ENCODE measurements at regions not wholly inside any gene's neighbourhood (a gene's known extent, or its start where the extent isn't known, plus 50 kb on each side); places are given as distances from the start of the nearest gene placed in this dataset.

DNA sequence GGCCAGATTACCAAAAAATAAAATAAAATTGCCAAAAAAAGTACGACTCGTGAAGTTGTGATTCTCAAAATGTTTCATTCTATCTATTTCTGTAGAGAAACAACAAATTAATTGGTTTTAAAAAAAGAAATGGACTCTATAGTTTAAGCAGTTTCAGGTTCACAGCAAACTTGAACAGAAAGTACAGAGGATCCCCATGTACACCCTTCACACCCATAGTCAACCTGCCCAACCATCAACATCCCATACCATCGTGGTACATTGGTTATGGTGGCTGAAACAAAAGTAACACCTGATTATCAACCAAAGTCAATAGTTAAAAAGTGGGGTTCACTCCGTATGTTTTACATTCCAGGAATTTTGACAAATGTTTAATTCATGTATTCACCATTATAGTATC lies 496.1 kb downstream of the ANKRD7 start:
- H3K36me3 ChIP-seq (ENCODE audit: insufficient read depth, low read length), result no peaks in the 10 kb centered on the region
- H3K9me3 ChIP-seq (ENCODE audit: control insufficient read depth, insufficient read depth, low read length), result no peaks in the 10 kb centered on the region
- no peaks in the 10 kb centered on the region for H3K4me1 ChIP-seq (ENCODE audit: insufficient read depth, low read length)
- no peak overlapping the region for H3K9ac ChIP-seq (ENCODE audit: low read depth, low read length)

GRCh38 chr7:118731854-118732253 lies 507.4 kb downstream of the ANKRD7 start:
- Histone ChIP-seq H3K9ac (ENCODE audit: low read depth, low read length) (no peak overlapping the region), H3K9me3 (ENCODE audit: control insufficient read depth, insufficient read depth, low read length) (no peaks in the 10 kb centered on the region), H3K4me1 (ENCODE audit: insufficient read depth, low read length) (no peaks in the 10 kb centered on the region), H3K36me3 (ENCODE audit: insufficient read depth, low read length) (no peaks in the 10 kb centered on the region)

DNA sequence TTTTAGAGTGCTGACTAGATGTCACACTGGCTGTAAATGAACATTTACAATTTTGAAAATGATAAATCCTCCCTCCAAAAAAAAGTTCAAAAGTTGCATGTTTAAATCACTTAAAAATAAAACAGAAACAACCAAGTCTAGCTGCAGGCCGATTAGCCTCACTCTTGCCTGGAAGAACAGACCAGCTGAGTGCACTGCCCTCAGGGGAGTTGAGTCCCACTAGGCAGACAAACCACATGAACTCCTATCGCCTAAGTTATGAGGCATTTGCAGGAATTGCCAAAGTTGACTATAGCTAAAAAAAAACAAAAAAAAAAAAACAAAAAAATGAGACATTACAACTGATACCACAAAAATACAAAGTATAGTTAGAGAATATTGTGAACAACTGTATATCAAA lies 510.0 kb downstream of the ANKRD7 start:
- no peaks in the 10 kb centered on the region for H3K9me3 ChIP-seq (ENCODE audit: control insufficient read depth, insufficient read depth, low read length)
- no peaks in the 10 kb centered on the region for H3K4me1 ChIP-seq (ENCODE audit: insufficient read depth, low read length)
- no peaks in the 10 kb centered on the region for H3K36me3 ChIP-seq (ENCODE audit: insufficient read depth, low read length)
- no peak overlapping the region for H3K9ac ChIP-seq (ENCODE audit: low read depth, low read length)

DNA sequence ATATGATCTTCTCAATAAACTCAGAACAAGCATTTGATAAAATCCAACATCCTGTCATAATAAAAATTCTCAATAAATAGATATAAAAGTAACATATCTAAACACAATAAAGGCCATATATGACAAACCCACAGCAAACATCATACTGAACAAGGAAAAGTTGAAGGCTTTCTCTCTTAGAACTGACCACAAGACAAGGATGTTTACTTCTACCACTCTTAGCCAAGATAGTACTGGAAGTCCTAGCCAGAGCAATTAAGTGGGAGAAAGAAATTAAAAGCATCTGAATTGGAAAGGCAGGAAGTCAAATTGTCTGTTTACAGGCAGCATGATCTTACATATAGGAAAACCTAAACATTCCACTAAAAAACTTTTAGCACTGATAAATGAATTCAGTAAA lies 510.9 kb downstream of the ANKRD7 start:
- no peaks in the 10 kb centered on the region for H3K4me1 ChIP-seq (ENCODE audit: insufficient read depth, low read length)
- no peaks in the 10 kb centered on the region for H3K9me3 ChIP-seq (ENCODE audit: control insufficient read depth, insufficient read depth, low read length)
- no peak overlapping the region for H3K9ac ChIP-seq (ENCODE audit: low read depth, low read length)
- H3K36me3 ChIP-seq (ENCODE audit: insufficient read depth, low read length), result no peaks in the 10 kb centered on the region

DNA sequence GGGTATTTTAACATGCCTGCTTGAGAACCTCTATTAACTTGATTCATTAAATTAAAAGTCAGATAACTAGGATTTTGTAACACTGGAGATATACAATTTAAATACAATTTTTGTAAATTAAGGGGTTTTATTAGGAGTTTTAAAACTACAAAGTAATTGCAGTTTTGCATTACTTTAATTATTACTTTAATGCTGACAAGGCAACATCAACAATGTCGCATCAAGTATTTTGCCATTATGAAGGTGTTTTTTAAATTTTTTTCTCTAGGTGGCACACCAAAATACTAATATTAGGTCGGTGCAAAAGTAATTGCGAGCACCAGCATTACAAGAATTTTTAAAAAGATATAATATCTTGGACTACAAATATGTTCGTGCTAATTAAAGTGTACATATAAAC lies 513.4 kb downstream of the ANKRD7 start:
- no peaks in the 10 kb centered on the region for H3K36me3 ChIP-seq (ENCODE audit: insufficient read depth, low read length)

GRCh38 chr7:118745927-118746326 lies 521.4 kb downstream of the ANKRD7 start:
- Histone ChIP-seq H3K9ac (ENCODE audit: low read depth, low read length) (no peak overlapping the region), H3K9me3 (ENCODE audit: control insufficient read depth, insufficient read depth, low read length) (no peaks in the 10 kb centered on the region)

More for the DNA sequence above, 513.4 kb downstream of the ANKRD7 start:
- Histone ChIP-seq H3K9me3 (ENCODE audit: control insufficient read depth, insufficient read depth, low read length) (no peaks in the 10 kb centered on the region), H3K9ac (ENCODE audit: low read depth, low read length) (no peak overlapping the region), H3K4me1 (ENCODE audit: insufficient read depth, low read length) (no peaks in the 10 kb centered on the region)

DNA sequence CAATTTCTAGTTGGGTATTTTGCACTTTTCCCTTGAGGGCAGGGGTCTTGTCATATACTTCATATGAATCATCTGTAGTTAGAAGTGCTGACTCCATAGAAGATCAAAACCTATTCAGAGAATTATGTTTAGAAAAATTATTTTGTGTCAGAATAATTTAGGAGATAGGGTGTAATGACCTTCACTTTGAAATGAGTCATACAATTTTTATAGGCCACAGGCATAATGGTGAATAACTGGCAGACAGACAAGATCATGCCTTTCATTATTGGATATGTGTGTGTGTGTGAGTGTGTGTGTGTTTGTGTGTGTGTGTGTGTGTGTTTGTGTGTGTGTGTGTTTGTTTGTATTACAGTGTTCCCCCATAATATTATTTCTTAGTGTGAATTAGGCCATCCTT lies 523.0 kb downstream of the ANKRD7 start:
- no peaks in the 10 kb centered on the region for H3K9me3 ChIP-seq (ENCODE audit: control insufficient read depth, insufficient read depth, low read length)
- no peak overlapping the region for H3K9ac ChIP-seq (ENCODE audit: low read depth, low read length)
- no peaks in the 10 kb centered on the region for H3K36me3 ChIP-seq (ENCODE audit: insufficient read depth, low read length)
- H3K4me1 ChIP-seq (ENCODE audit: insufficient read depth, low read length), result no peaks in the 10 kb centered on the region

More at GRCh38 chr7:118745927-118746326, 521.4 kb downstream of the ANKRD7 start:
- Histone ChIP-seq H3K36me3 (ENCODE audit: insufficient read depth, low read length) (no peaks in the 10 kb centered on the region), H3K4me1 (ENCODE audit: insufficient read depth, low read length) (no peaks in the 10 kb centered on the region)

- Histone ChIP-seq H3K36me3 (ENCODE audit: insufficient read depth, low read length) (no peaks in the 10 kb centered on the region), H3K9me3 (ENCODE audit: control insufficient read depth, insufficient read depth, low read length) (no peaks in the 10 kb centered on the region), H3K9ac (ENCODE audit: low read depth, low read length) (no peak overlapping the region), H3K4me1 (ENCODE audit: insufficient read depth, low read length) (no peaks in the 10 kb centered on the region)
Observed at GRCh38 chr7:118753479-118753878, 529.0 kb downstream of the ANKRD7 start.

- Histone ChIP-seq H3K9ac (ENCODE audit: low read depth, low read length) (no peak overlapping the region), H3K4me1 (ENCODE audit: insufficient read depth, low read length) (no peaks in the 10 kb centered on the region), H3K9me3 (ENCODE audit: control insufficient read depth, insufficient read depth, low read length) (no peaks in the 10 kb centered on the region), H3K36me3 (ENCODE audit: insufficient read depth, low read length) (no peaks in the 10 kb centered on the region)
Observed at GRCh38 chr7:118754608-118755007, 530.1 kb downstream of the ANKRD7 start.

GRCh38 chr7:118755067-118755625 lies 530.6 kb downstream of the ANKRD7 start:
- no peaks in the 10 kb centered on the region for H3K36me3 ChIP-seq (ENCODE audit: insufficient read depth, low read length)
- no peak overlapping the region for H3K9ac ChIP-seq (ENCODE audit: low read depth, low read length)
- no peaks in the 10 kb centered on the region for H3K4me1 ChIP-seq (ENCODE audit: insufficient read depth, low read length)
- H3K9me3 ChIP-seq (ENCODE audit: control insufficient read depth, insufficient read depth, low read length), result no peaks in the 10 kb centered on the region

DNA sequence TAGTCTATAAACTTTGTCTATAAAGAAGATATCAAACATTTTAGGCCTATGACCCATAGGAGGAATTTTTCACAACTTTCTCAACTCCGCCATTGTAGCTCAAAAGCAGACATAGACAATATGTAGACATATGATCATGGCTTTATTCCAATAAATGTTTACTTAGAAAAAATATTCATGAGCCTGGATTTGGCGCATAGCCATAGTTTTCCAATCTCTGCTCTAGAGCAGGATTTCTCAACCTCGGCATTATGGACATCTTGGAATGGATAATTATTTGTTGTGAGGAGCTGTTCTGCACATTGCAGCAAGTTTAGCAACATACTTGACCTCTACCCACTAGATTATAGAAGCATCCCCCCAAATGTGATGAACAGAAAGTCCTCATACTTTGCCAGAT lies 532.6 kb downstream of the ANKRD7 start:
- H3K9ac ChIP-seq (ENCODE audit: low read depth, low read length), result no peak overlapping the region
- H3K4me1 ChIP-seq (ENCODE audit: insufficient read depth, low read length), result no peaks in the 10 kb centered on the region
- H3K9me3 ChIP-seq (ENCODE audit: control insufficient read depth, insufficient read depth, low read length), result peaks cover 8% of the 10 kb centered on the region
- no peaks in the 10 kb centered on the region for H3K36me3 ChIP-seq (ENCODE audit: insufficient read depth, low read length)

- Histone ChIP-seq H3K9me3 (ENCODE audit: control insufficient read depth, insufficient read depth, low read length) (peaks cover 8% of the 10 kb centered on the region), H3K4me1 (ENCODE audit: insufficient read depth, low read length) (no peaks in the 10 kb centered on the region), H3K36me3 (ENCODE audit: insufficient read depth, low read length) (no peaks in the 10 kb centered on the region), H3K9ac (ENCODE audit: low read depth, low read length) (no peak overlapping the region)
Observed at GRCh38 chr7:118758582-118758981, 534.1 kb downstream of the ANKRD7 start.

GRCh38 chr7:118759921-118760320 lies 535.4 kb downstream of the ANKRD7 start:
- H3K36me3 ChIP-seq (ENCODE audit: insufficient read depth, low read length), result no peaks in the 10 kb centered on the region
- no peaks in the 10 kb centered on the region for H3K4me1 ChIP-seq (ENCODE audit: insufficient read depth, low read length)
- H3K9ac ChIP-seq (ENCODE audit: low read depth, low read length), result no peak overlapping the region
- peaks cover 8% of the 10 kb centered on the region for H3K9me3 ChIP-seq (ENCODE audit: control insufficient read depth, insufficient read depth, low read length)

DNA sequence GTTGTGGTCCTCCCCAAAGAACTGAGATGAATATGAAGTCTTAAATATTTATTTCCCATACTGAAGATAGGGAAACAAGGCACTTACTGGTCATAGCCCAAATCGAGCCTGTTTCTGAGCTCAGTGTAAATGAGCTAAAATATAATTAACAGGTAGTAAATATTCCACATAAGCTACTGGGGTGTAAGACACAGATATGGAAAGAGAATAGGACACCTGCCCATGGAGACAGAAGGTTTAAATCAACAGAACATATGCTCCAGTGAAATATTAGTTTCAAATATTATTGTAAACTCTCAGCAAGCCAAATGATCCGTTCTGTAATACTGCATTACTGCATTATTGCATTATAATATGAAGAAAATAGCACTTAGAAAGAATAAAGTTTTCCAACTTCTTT lies 537.9 kb downstream of the ANKRD7 start:
- no peak overlapping the region for H3K9ac ChIP-seq (ENCODE audit: low read depth, low read length)
- H3K9me3 ChIP-seq (ENCODE audit: control insufficient read depth, insufficient read depth, low read length), result peaks cover 8% of the 10 kb centered on the region
- no peaks in the 10 kb centered on the region for H3K36me3 ChIP-seq (ENCODE audit: insufficient read depth, low read length)
- no peaks in the 10 kb centered on the region for H3K4me1 ChIP-seq (ENCODE audit: insufficient read depth, low read length)

DNA sequence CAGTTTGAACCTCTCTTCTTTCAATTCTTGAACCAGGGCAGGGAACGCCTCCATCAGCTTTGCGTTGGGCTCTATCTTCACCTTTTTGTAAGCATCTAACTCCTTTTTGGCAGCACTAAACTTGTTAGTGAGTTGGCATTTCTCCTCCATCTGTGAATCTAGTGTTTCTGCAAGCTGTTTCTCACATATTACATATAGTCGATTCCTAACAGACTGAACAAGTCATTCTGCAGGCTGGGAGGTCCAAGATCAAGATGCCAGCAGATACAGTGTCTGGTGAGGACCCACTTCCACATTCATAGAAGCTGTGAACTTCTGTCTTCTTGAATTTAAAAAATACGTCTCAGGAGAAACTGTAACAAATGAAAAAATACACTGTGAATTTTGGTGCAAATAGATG lies 539.7 kb downstream of the ANKRD7 start:
- Histone ChIP-seq H3K9me3 (ENCODE audit: control insufficient read depth, insufficient read depth, low read length) (peaks cover 8% of the 10 kb centered on the region), H3K9ac (ENCODE audit: low read depth, low read length) (no peak overlapping the region), H3K4me1 (ENCODE audit: insufficient read depth, low read length) (no peaks in the 10 kb centered on the region), H3K36me3 (ENCODE audit: insufficient read depth, low read length) (no peaks in the 10 kb centered on the region)

DNA sequence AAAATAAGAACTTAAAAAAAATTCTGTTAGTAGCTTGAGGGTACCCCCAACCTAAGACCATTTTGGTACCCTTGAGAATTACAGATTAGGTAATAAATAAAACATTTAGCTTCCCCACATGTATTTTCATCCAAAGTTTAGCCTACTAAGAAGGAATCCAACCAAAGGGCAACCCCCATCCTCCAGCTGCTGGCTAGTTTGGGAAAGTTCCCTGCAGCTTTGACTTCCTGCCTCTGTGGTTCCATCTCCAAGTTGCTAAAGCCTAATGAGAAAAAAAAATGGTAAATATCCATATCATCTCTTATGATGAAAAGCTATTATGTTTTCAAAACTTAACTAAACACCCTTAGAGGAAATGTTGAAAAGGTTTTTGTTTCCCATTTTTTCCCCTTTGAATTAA lies 547.2 kb downstream of the ANKRD7 start:
- Histone ChIP-seq H3K36me3 (ENCODE audit: insufficient read depth, low read length) (no peaks in the 10 kb centered on the region), H3K9me3 (ENCODE audit: control insufficient read depth, insufficient read depth, low read length) (no peaks in the 10 kb centered on the region)

More for the DNA sequence above, 547.2 kb downstream of the ANKRD7 start:
- Histone ChIP-seq H3K4me1 (ENCODE audit: insufficient read depth, low read length) (peaks cover 8% of the 10 kb centered on the region; the same call in 1 of the 2 replicates), H3K9ac (ENCODE audit: low read depth, low read length) (no peak overlapping the region)
